OCI-LY3 (cell line): ENCODE measurements at regions not wholly inside any gene's neighbourhood (a gene's known extent, or its start where the extent isn't known, plus 50 kb on each side); places are given as distances from the start of the nearest gene placed in this dataset.
"Not testable (repeated sequence)": the region's sequence is repeated elsewhere in the genome, so short reads cannot be mapped to it uniquely, and the experiment has no call there.

Source experiments
- H2AFZ ChIP-seq: fragments of 200-600, 300-600 bp; shearing (Covaris generic); 2 replicates; pipeline ENCODE4 v1.6.0; 2014; ENCODE audit warnings: antibody characterized with exemption, low read depth, low read length
- H3K27ac ChIP-seq: fragments of 200-600, 300-600 bp; sonication (generic); 2 replicates; pipeline ENCODE4 v1.5.1; 2014; ENCODE audit warnings: mild to moderate bottlenecking, low read length, moderate library complexity, mixed read lengths
- H3K27me3 ChIP-seq: fragments of 200-600, 300-600 bp; sonication (generic); 2 replicates; pipeline ENCODE4 v1.6.1; 2014; ENCODE audit warnings: low read depth, low read length, mixed read lengths
- H3K36me3 ChIP-seq: fragments of 200-600, 300-600 bp; sonication (generic); replicated peaks from 2 replicates; pipeline ENCODE3; 2014; ENCODE audit warnings: low read depth, low read length, mixed read lengths
- H3K4me1 ChIP-seq: fragments of 300-600, 200-600 bp; sonication (generic); 2 replicates; pipeline ENCODE4 v1.6.1; 2014; ENCODE audit warnings: low read length, mixed read lengths
- H3K4me2 ChIP-seq: fragments of 200-600, 300-600 bp; sonication (generic); 2 replicates; pipeline ENCODE4 v1.6.1; 2014; ENCODE audit warnings: low read length, mixed read lengths
- H3K4me3 ChIP-seq: fragments of 300-600, 200-600 bp; sonication (generic); 2 replicates; pipeline ENCODE4 v1.5.1; 2014; ENCODE audit warnings: antibody characterized with exemption, mild to moderate bottlenecking, low read length, moderate library complexity
- H3K79me2 ChIP-seq: fragments of 300-600, 200-600 bp; shearing (Covaris generic); 2 replicates; pipeline ENCODE4 v1.6.1; 2014; ENCODE audit warnings: mild to moderate bottlenecking, low read length, mixed read lengths
- H3K9ac ChIP-seq: fragments of 300-600, 200-600 bp; shearing (Covaris generic); 2 replicates; pipeline ENCODE4 v1.6.0; 2014; ENCODE audit warnings: mild to moderate bottlenecking, low read length, moderate library complexity
- H3K9me3 ChIP-seq: fragments of 200-600, 300-600 bp; shearing (Covaris generic); 2 replicates; pipeline ENCODE4 v1.6.1; 2014; ENCODE audit warnings: low read length, mixed read lengths; ENCODE audit not compliant: insufficient read depth
- H4K20me1 ChIP-seq: fragments of 200-600, 300-600 bp; sonication (generic); 2 replicates; pipeline ENCODE4 v1.6.1; 2016; ENCODE audit warnings: low read length, mixed read lengths; ENCODE audit not compliant: insufficient read depth
- EZH2phosphoT487 ChIP-seq: fragments of 200-600 bp; shearing (Covaris generic); IDR thresholded peaks from 2 replicates; pipeline ENCODE4 v1.6.1; 2018; ENCODE audit warnings: antibody characterized with exemption, mixed run types, low read depth
- TF ChIP-seq, protein P1 (sequence below): fragments of 200-600, 300-600 bp; sonication (generic); IDR thresholded peaks from 2 replicates; pipeline ENCODE4 v1.5.1; 2014; ENCODE audit warnings: antibody characterized with exemption, low read length, low read depth

DNA sequence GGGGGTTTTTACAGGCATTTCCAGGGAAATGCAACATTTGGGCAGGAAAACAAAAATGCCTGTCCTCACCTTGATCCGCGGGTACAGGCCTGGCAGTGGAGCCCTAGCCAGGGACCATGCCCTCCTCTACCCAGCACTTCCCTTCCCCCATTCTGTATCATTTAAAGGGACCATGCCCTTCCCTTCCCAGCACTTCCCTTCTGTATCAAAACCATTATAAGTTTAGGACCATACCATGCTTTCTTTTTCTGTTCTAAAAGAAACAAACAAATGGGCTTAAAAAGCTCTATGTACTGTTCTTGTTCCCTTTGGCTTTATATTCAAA is 166.9 kb upstream of the ZNF608 start:
- Histone ChIP-seq H3K9ac (no peak overlapping the region), H3K4me2 (no peak overlapping the region), H3K79me2 (no peaks in the 10 kb centered on the region), H2AFZ (no peak overlapping the region), H3K36me3 (no peaks in the 10 kb centered on the region), H3K27me3 (no peaks in the 10 kb centered on the region), H3K4me1 (peaks cover 45% of the 10 kb centered on the region), H3K9me3 (no peaks in the 10 kb centered on the region), H3K4me3 (no peak overlapping the region), H4K20me1 (no peaks in the 10 kb centered on the region), H3K27ac (no peak overlapping the region)
- TF ChIP-seq, protein P1, sequence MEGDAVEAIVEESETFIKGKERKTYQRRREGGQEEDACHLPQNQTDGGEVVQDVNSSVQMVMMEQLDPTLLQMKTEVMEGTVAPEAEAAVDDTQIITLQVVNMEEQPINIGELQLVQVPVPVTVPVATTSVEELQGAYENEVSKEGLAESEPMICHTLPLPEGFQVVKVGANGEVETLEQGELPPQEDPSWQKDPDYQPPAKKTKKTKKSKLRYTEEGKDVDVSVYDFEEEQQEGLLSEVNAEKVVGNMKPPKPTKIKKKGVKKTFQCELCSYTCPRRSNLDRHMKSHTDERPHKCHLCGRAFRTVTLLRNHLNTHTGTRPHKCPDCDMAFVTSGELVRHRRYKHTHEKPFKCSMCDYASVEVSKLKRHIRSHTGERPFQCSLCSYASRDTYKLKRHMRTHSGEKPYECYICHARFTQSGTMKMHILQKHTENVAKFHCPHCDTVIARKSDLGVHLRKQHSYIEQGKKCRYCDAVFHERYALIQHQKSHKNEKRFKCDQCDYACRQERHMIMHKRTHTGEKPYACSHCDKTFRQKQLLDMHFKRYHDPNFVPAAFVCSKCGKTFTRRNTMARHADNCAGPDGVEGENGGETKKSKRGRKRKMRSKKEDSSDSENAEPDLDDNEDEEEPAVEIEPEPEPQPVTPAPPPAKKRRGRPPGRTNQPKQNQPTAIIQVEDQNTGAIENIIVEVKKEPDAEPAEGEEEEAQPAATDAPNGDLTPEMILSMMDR = no peak
- TF ChIP-seq EZH2phosphoT487 = no peak

DNA sequence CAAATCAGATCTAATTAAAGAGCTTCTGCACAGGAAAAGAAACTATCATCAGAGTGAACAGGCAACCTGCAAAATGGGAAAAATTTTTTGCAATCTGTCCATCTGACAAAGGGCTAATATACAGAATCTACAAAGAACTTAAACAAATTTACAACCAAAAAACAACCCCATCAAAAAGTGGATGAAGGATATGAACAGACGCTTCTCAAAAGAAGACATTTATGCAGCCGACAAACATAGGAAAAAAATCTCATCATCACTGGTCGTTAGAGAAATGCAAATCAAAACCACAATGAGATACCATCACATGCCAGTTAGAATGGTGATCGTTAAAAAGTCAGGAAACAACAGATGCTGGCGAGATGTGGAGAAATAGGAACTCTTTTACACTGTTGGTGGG is 169.9 kb upstream of the ZNF608 start:
- H3K36me3 ChIP-seq, H3K27ac ChIP-seq, H3K9me3 ChIP-seq, H2AFZ ChIP-seq, H3K27me3 ChIP-seq, H3K79me2 ChIP-seq, H3K4me3 ChIP-seq, H4K20me1 ChIP-seq, H3K9ac ChIP-seq, H3K4me2 ChIP-seq: not testable (repeated sequence)
- H3K4me1 ChIP-seq = peaks cover 44% of the 10 kb centered on the region

DNA sequence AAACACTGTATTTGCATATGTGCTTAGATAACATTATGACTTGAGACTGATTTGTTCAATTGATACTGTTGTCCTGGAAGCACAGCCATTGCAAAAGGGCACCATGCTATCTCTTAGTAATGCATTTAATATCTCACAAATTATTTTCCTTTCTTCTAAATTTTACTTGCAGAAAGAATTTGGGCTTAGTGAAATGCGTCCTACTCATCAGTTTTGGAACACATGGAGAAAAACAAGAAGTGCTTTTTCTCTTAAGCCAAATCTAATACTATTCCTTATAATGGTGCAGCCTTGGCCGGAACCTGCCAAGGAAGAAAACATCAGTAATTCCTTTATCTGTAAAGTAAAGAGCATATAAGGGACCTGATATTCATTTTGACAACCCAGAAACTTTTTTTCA is 172.2 kb upstream of the ZNF608 start:
- no peak overlapping the region for H3K4me2 ChIP-seq
- no peak overlapping the region for H3K27ac ChIP-seq
- H2AFZ ChIP-seq = no peak overlapping the region
- no peaks in the 10 kb centered on the region for H3K9me3 ChIP-seq
- no peak overlapping the region for H3K4me3 ChIP-seq
- H3K9ac ChIP-seq = no peak overlapping the region
- no peaks in the 10 kb centered on the region for H3K79me2 ChIP-seq
- H3K36me3 ChIP-seq = no peaks in the 10 kb centered on the region
- H3K4me1 ChIP-seq = peaks cover 48% of the 10 kb centered on the region
- TF ChIP-seq, protein P1 = no peak
- no peak for TF ChIP-seq EZH2phosphoT487
- H4K20me1 ChIP-seq = no peaks in the 10 kb centered on the region
- no peaks in the 10 kb centered on the region for H3K27me3 ChIP-seq

DNA sequence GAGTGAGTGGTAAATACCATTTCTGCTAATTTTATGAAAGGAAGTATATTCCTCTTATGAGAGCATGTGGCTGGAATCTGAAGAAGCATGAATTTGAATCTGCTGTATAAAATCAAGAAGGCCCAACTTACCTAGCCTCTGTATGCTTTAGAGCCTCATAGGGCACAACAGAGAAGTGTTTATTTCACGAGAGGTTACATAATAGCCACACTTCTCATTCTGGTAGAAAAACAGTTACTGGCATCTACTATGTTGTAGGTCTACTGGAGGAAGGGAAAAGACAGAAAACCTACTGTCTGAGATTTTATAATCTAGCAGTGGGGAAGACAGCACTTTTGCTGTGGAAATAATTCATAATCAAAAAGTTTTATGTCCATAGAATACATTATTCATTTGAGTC is 172.6 kb upstream of the ZNF608 start:
- H3K79me2 ChIP-seq = no peaks in the 10 kb centered on the region
- no peaks in the 10 kb centered on the region for H3K36me3 ChIP-seq
- H3K4me3 ChIP-seq = no peak overlapping the region
- H3K4me1 ChIP-seq = peaks cover 48% of the 10 kb centered on the region
- H3K9ac ChIP-seq = no peak overlapping the region
- no peak overlapping the region; the same call in 1 of the 2 replicates for H3K4me2 ChIP-seq
- no peaks in the 10 kb centered on the region for H4K20me1 ChIP-seq
- H3K9me3 ChIP-seq = no peaks in the 10 kb centered on the region
- no peak for TF ChIP-seq EZH2phosphoT487
- TF ChIP-seq, protein P1 = no peak
- no peak overlapping the region for H3K27ac ChIP-seq
- no peak overlapping the region for H2AFZ ChIP-seq
- H3K27me3 ChIP-seq = no peaks in the 10 kb centered on the region
